ENCODE measurements at regions not wholly inside any gene's neighbourhood (a gene's known extent, or its start where the extent isn't known, plus 50 kb on each side); places are given as distances from the start of the nearest gene placed in this dataset.

GRCh38 chr1:195999022-195999421 is 609.2 kb downstream of the KCNT2 start:
- no peak for DNase-seq

- no peak for DNase-seq
Observed at GRCh38 chr1:195981448-195982139, 626.6 kb downstream of the KCNT2 start.

- DNase-seq = no peak
Observed at GRCh38 chr1:195979646-195980045, 628.6 kb downstream of the KCNT2 start.

- DNase-seq = no peak
Observed at GRCh38 chr1:195973311-195973904, 634.8 kb downstream of the KCNT2 start.

GRCh38 chr1:195971589-195971988 is 636.7 kb downstream of the KCNT2 start:
- DNase-seq = no peak

- DNase-seq = no peak
Observed at GRCh38 chr1:195970209-195970608, 638.0 kb downstream of the KCNT2 start.

- no peak for DNase-seq
Observed at GRCh38 chr1:195965475-195965874, 642.8 kb downstream of the KCNT2 start.

GRCh38 chr1:195965036-195965435 is 643.2 kb downstream of the KCNT2 start:
- DNase-seq = no peak

GRCh38 chr1:195964516-195964915 is 643.7 kb downstream of the KCNT2 start:
- DNase-seq = no peak

GRCh38 chr1:195962051-195962450 is 646.2 kb downstream of the KCNT2 start:
- no peak for DNase-seq

- no peak for DNase-seq
Observed at GRCh38 chr1:195960580-195960979, 647.7 kb downstream of the KCNT2 start.

- no peak for DNase-seq
Observed at GRCh38 chr1:195958131-195958530, 650.1 kb downstream of the KCNT2 start.

- DNase-seq = no peak
Observed at GRCh38 chr1:195956845-195957244, 651.4 kb downstream of the KCNT2 start.

- no peak for DNase-seq
Observed at GRCh38 chr1:195954848-195955247, 653.4 kb downstream of the KCNT2 start.

- no peak for DNase-seq
Observed at GRCh38 chr1:195951313-195951712, 656.9 kb downstream of the KCNT2 start.

- no peak for DNase-seq
Observed at GRCh38 chr1:195948123-195948895, 659.9 kb downstream of the KCNT2 start.

- no peak for DNase-seq
Observed at GRCh38 chr1:195946500-195946899, 661.7 kb downstream of the KCNT2 start.

- DNase-seq = no peak
Observed at GRCh38 chr1:195941795-195942194, 666.4 kb downstream of the KCNT2 start.

GRCh38 chr1:195941314-195941713 is 666.9 kb downstream of the KCNT2 start:
- DNase-seq = no peak

- no peak for DNase-seq
Observed at GRCh38 chr1:195939844-195940243, 668.4 kb downstream of the KCNT2 start.

GRCh38 chr1:195934817-195935553 is 673.3 kb downstream of the KCNT2 start:
- DNase-seq = no peak

GRCh38 chr1:195933835-195934234 is 674.4 kb downstream of the KCNT2 start:
- no peak for DNase-seq

- no peak for DNase-seq
Observed at GRCh38 chr1:195915826-195916225, 692.4 kb downstream of the KCNT2 start.
